Thyroid gland (tissue), 4 donors: ENCODE measurements at regions not wholly inside any gene's neighbourhood (a gene's known extent, or its start where the extent isn't known, plus 50 kb on each side); places are given as distances from the start of the nearest gene placed in this dataset.

ENCODE experiments used
- DNase-seq, 2 donors: peaks; one replicate each; pipeline ENCODE4 v3.0.0-alpha.2; 2019
- H3K27ac ChIP-seq, 3 donors: fragments of 200-600 bp; sonication (generic); 1 replicate in 2 of 3; 2 replicates in 1 of 3; pipeline ENCODE4 v1.5.1; 2016 to 2019; ENCODE audit warnings: mild to moderate bottlenecking in 1 of 3, moderate library complexity in 1 of 3
- H3K27me3 ChIP-seq: fragments of 200-600 bp; sonication (generic); one replicate; pipeline ENCODE4 v1.5.1; 2019
- H3K36me3 ChIP-seq, 2 donors: fragments of 200-600 bp; sonication (generic); one replicate each; pipeline ENCODE4 v1.5.1; 2016 to 2019
- H3K4me1 ChIP-seq, 2 donors: fragments of 200-600 bp; sonication (generic); one replicate each; pipeline ENCODE4 v1.5.1; 2017 to 2019
- H3K4me3 ChIP-seq, 3 donors: fragments of 200-600 bp; sonication (generic); replicated peaks in 1 of 3; 1 replicate in 2 of 3; 2 replicates in 1 of 3; pipeline ENCODE4 v1.5.1; 2016; ENCODE audit warnings: mild to moderate bottlenecking in 1 of 3
- H3K9me3 ChIP-seq: fragments of 200-600 bp; sonication (generic); one replicate; pipeline ENCODE4 v1.5.1; 2017
- CTCF ChIP-seq, 6 experiments: fragments of 200-600 bp in 3 of 6; fragments of 450-650 bp in 3 of 6; sonication (generic) in 3 of 6; IDR thresholded peaks; one replicate each; pipeline ENCODE4 v1.5.1; 2016 to 2019; ENCODE audit warnings: antibody characterized with exemption in 6 of 6, mild to moderate bottlenecking in 2 of 6, inconsistent platforms in 1 of 6, moderate library complexity in 1 of 6
- POLR2A ChIP-seq, 2 donors: fragments of 450-650 bp; IDR thresholded peaks; one replicate each; pipeline ENCODE4 v1.6.1; 2017; ENCODE audit warnings: antibody characterized with exemption in 2 of 2, mild to moderate bottlenecking in 2 of 2, moderate library complexity in 1 of 2
- WGBS, 2 donors: methylation state at CpG; one replicate each; pipeline ENCODE4 v1.1.5; 2017; 5-methylcytosine and 5-hydroxymethylcytosine counted together
- intact Hi-C: fragments of 100-400 bp; cut with DNase I; formaldehyde crosslinking; loops from one replicate; pipeline ENCODE4 v1.15.1; 2023

GRCh38 chr16:7057458-7057857 lies 275.2 kb upstream of the RBFOX1 start:
- no peaks in the 10 kb centered on the region for H3K36me3 ChIP-seq
- H3K27ac ChIP-seq, result no peak overlapping the region
- H3K4me1 ChIP-seq, result peaks cover 6 to 10% of the 10 kb centered on the region in 2 donors
- intact Hi-C loops, result no loop called here
- 82 to 83% methylated on average over 5 of the region's 5 CpGs for WGBS, 2 donors
- no peaks in the 10 kb centered on the region for H3K27me3 ChIP-seq
- TF ChIP-seq POLR2A (IDR thresholded peaks at IDR 0.05) (no peak), CTCF (IDR thresholded peaks at IDR 0.05) (no peak)
- DNase-seq, result no peak
- H3K9me3 ChIP-seq, result no peaks in the 10 kb centered on the region
- no peak overlapping the region for H3K4me3 ChIP-seq

DNA sequence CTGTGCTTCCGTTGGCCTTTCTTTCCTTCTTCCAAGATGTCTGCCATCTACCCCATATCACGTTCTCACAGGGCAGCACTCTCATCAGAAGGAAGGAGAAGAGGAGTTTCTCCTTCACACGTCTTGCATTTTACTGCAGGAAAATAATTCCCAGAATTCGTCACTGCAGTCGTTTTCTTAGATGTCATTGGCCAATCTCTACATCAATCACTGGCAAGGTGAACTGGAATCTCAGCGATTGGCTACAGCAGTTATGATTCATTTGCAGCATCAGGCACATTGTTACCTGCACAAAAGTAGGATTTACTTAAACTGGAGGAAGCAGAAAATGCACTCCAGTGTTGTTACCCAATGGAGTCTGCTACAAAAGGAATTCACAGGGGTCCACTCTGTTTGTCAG lies 277.2 kb upstream of the RBFOX1 start:
- TF ChIP-seq POLR2A (IDR thresholded peaks at IDR 0.05) (no peak), CTCF (IDR thresholded peaks at IDR 0.05) (no peak)
- intact Hi-C loops, result no loop called here
- H3K36me3 ChIP-seq, result no peaks in the 10 kb centered on the region
- 74 to 85% methylated on average over 6 of the region's 6 CpGs for whole genome bisulfite sequencing, 2 donors
- no peak overlapping the region for H3K27ac ChIP-seq
- peaks cover 7 to 10% of the 10 kb centered on the region in 2 donors for H3K4me1 ChIP-seq
- DNase-seq, result no peak
- no peaks in the 10 kb centered on the region for H3K27me3 ChIP-seq
- H3K9me3 ChIP-seq, result no peaks in the 10 kb centered on the region
- no peak overlapping the region for H3K4me3 ChIP-seq

DNA sequence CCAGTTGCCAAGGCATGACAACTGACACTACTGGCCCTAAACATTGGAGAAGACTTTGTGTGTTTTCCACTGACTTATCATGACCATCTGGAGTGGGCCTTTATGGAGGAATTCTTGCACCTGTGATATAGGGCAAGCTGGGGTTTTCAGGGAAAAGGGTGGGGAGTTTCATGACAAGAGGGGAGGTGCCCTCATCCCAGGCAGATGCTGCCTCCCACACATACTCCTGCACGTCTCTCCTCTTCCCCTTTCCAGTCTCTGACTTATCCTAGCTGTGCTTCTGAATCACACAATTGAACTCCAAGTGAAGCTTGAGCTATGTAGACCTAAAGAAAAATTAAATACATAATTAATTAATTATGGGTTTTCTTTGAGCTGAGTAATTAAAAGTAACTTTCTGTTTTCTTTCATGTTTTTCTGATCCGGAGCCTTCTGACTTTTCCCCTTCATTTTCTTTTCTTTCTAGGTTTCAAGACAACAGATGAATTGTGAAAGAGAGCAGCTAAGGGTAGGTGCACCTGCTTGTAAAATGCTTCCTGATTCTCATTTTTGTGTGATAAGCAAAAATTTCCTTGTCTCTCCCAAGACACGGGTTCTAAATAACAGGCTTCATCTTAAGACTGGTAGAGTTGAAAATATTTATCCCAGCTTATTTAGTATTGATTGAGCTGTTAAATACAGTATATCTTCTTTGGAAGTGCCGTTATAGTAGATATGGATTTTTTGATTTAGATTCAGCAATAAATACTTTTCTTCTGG lies 280.9 kb upstream of the RBFOX1 start:
- Histone ChIP-seq H3K27me3 (no peaks in the 10 kb centered on the region), H3K9me3 (no peaks in the 10 kb centered on the region), H3K36me3 (no peaks in the 10 kb centered on the region), H3K4me3 (no peak overlapping the region), H3K4me1 (peaks cover 7 to 10% of the 10 kb centered on the region in 2 donors), H3K27ac (no peak overlapping the region)
- WGBS, 2 donors, result 88 to 90% methylated on average over 4 of the region's 4 CpGs
- TF ChIP-seq CTCF (IDR thresholded peaks at IDR 0.05), result no peak
- TF ChIP-seq POLR2A (IDR thresholded peaks at IDR 0.05), result no peak
- intact Hi-C loops, result no loop called here
- no peak for DNase-seq

GRCh38 chr16:7044331-7044730 lies 288.3 kb upstream of the RBFOX1 start:
- H3K9me3 ChIP-seq, result no peaks in the 10 kb centered on the region
- H3K36me3 ChIP-seq, result no peaks in the 10 kb centered on the region
- peaks cover 4 to 12% of the 10 kb centered on the region in 2 donors for H3K4me1 ChIP-seq
- intact Hi-C loops, result no loop called here
- H3K4me3 ChIP-seq, result no peak overlapping the region
- H3K27ac ChIP-seq, result no peak overlapping the region
- no peak for DNase-seq
- H3K27me3 ChIP-seq, result no peaks in the 10 kb centered on the region
- 29 to 30% methylated on average over 6 of the region's 6 CpGs for WGBS, 2 donors
- TF ChIP-seq CTCF (IDR thresholded peaks at IDR 0.05) (no peak), POLR2A (IDR thresholded peaks at IDR 0.05) (no peak)

DNA sequence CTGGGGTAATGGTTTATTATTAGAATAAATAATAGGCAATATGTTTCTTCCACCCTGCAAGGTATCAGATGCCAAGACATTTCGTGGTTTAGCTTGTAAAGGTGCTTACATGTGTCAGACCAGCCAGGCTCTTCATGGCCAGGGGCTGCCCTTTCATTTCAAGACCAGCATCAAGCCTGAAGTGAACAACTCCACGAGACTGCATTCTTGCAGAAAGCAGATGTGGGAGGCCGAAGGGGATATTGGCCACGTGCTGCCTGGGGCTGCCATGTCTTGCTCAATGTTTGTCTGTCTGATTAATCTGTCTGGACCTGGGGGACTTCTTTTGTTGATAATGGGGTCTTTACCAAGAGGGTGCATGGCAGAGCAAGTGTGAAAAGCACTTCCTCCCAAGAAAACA lies 294.2 kb upstream of the RBFOX1 start:
- intact Hi-C loops, result no loop called here
- DNase-seq, result no peak
- TF ChIP-seq CTCF (IDR thresholded peaks at IDR 0.05) (no peak), POLR2A (IDR thresholded peaks at IDR 0.05) (no peak)
- Histone ChIP-seq H3K27me3 (no peaks in the 10 kb centered on the region), H3K4me1 (peaks cover 3 to 17% of the 10 kb centered on the region in 2 donors), H3K27ac (no peak overlapping the region), H3K4me3 (no peak overlapping the region), H3K36me3 (no peaks in the 10 kb centered on the region), H3K9me3 (no peaks in the 10 kb centered on the region)
- 27 to 45% methylated on average over 4 of the region's 4 CpGs for WGBS, 2 donors
